Ovary (tissue), 3 donors: ENCODE measurements at regions not wholly inside any gene's neighbourhood (a gene's known extent, or its start where the extent isn't known, plus 50 kb on each side); places are given as distances from the start of the nearest gene placed in this dataset.

Experiments
- CTCF ChIP-seq, 3 donors: fragments of 450-650 bp in 2 of 3; fragments of 200-600 bp in 1 of 3; IDR thresholded peaks; one replicate each; pipeline versions ENCODE4 v1.5.1 to v1.8.0; 2016 to 2022; ENCODE audit warnings: antibody characterized with exemption in 3 of 3, mild to moderate bottlenecking in 1 of 3
- EP300 ChIP-seq: sonication (generic); formaldehyde crosslinking; IDR thresholded peaks from one replicate; pipeline ENCODE4 v1.6.1; 2017; ENCODE audit warnings: antibody characterized with exemption
- POLR2A ChIP-seq: fragments of 450-650 bp; IDR thresholded peaks from one replicate; pipeline ENCODE4 v1.6.1; 2017; ENCODE audit warnings: antibody characterized with exemption, mild to moderate bottlenecking, moderate library complexity
- donor health status: DM: no; HTN: no; CAD: no.

DNA sequence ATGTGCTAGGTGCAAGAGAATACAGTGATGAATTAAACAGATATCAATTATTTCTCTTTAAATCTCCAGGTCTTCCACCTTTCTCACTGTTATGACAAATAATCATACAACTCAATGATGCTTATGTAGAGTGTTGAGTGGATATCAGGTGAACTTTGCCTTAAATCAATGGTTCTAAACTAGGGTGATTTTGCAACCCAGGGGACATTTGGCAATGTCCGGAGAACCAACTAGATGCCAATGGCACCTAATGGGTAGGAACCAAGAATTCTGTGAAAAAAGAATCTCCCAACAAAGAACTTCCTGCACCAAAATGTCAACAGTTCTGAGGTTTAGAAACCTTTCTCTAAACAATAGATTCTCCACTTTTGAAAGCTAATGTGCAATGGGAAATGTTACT lies 52.0 kb upstream of the GDNF start:
- TF ChIP-seq CTCF (IDR thresholded peaks at IDR 0.05) (no peak), POLR2A (no peak), EP300 (no peak)
